ENCODE measurements at regions not wholly inside any gene's neighbourhood (a gene's known extent, or its start where the extent isn't known, plus 50 kb on each side); places are given as distances from the start of the nearest gene placed in this dataset. TPM values are rescaled to one million over a fixed set of nuclear protein-coding genes. Genes with fewer than 3 reads are reported as not detected.

GRCh38 chr7:56188376-56188775, 72.2 kb upstream of the NUPR2 start:
- Histone ChIP-seq H3K4me1 (ENCODE audit: control insufficient read depth in 3 of 3, insufficient read depth in 3 of 3, low read length in 3 of 3) (no peaks in the 10 kb centered on the region), H3K4me3 (ENCODE audit: low read length in 3 of 3) (no peak overlapping the region), H3K9ac (ENCODE audit: low read depth in 1 of 3, low read length in 3 of 3) (no peak overlapping the region), H3K36me3 (ENCODE audit: control insufficient read depth in 3 of 3, insufficient read depth in 3 of 3, low read length in 3 of 3) (no peaks in the 10 kb centered on the region), H3K27me3 (ENCODE audit: control insufficient read depth in 3 of 3, insufficient read depth in 3 of 3, low read length in 3 of 3) (peaks cover 0 to 3% (median 0%) of the 10 kb centered on the region in 3 donors), H3K27ac (ENCODE audit: low read depth, low read length) (no peak overlapping the region), H3K9me3 (ENCODE audit: control insufficient read depth in 3 of 3, low read length in 3 of 3) (no peaks in the 10 kb centered on the region)

DNA sequence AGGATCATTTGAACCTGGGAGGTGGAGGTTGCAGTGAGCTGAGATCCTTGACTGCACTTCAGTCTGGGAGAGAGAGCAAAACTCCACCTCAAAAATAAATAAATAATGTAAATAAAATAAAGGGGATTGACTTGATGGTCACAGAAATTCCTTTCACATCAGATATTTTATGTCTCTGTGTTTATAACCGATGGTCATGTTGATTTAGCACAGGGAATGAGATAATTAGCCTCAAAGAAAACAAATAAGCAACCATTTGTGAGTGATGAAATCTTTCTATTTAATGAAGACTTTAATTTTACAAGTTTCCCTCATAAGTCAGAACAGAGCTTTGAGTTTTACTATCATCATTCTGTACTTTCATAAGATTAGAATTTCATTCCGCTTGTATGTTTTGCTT, 64.8 kb upstream of the NUPR2 start:
- Histone ChIP-seq H3K27ac (ENCODE audit: low read depth, low read length) (no peak overlapping the region), H3K27me3 (ENCODE audit: control insufficient read depth in 3 of 3, insufficient read depth in 3 of 3, low read length in 3 of 3) (peaks cover 0 to 6% (median 5%) of the 10 kb centered on the region in 3 donors), H3K9ac (ENCODE audit: low read depth in 1 of 3, low read length in 3 of 3) (no peak overlapping the region), H3K4me1 (ENCODE audit: control insufficient read depth in 3 of 3, insufficient read depth in 3 of 3, low read length in 3 of 3) (no peaks in the 10 kb centered on the region), H3K9me3 (ENCODE audit: control insufficient read depth in 3 of 3, low read length in 3 of 3) (no peaks in the 10 kb centered on the region), H3K4me3 (ENCODE audit: low read length in 3 of 3) (no peak overlapping the region), H3K36me3 (ENCODE audit: control insufficient read depth in 3 of 3, insufficient read depth in 3 of 3, low read length in 3 of 3) (no peaks in the 10 kb centered on the region)

DNA sequence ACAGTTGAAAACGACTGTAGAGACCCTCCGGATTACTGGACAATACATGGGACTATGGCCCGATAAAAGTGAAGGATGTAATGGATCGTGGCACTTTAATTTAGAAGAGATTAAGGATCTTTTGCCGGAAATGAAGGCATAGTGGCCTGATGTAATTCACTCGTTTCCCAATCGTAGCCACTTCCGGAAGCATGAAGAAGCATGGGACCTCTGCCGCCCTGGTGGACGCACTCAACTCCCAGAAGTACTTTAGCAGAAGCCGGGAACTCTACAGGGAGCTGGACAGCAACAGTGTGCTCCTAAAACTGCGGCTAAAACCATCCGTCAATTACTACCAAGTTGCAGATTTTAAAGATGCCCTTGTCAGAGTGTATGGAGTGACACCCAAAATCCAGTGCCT, 59.6 kb upstream of the NUPR2 start:
- no peak overlapping the region for H3K27ac ChIP-seq (ENCODE audit: low read depth, low read length)
- H3K27me3 ChIP-seq (ENCODE audit: control insufficient read depth in 3 of 3, insufficient read depth in 3 of 3, low read length in 3 of 3): peaks cover 3 to 19% (median 12%) of the 10 kb centered on the region in 3 donors
- H3K4me3 ChIP-seq (ENCODE audit: low read length in 3 of 3): peak overlapping the region; percentile 20 to 72 (median 54)
- no peaks in the 10 kb centered on the region for H3K9me3 ChIP-seq (ENCODE audit: control insufficient read depth in 3 of 3, low read length in 3 of 3)
- peaks cover 0 to 4% (median 0%) of the 10 kb centered on the region in 3 donors for H3K4me1 ChIP-seq (ENCODE audit: control insufficient read depth in 3 of 3, insufficient read depth in 3 of 3, low read length in 3 of 3)
- peak overlapping the region in 2 of 3 donors; percentile 43 to 60 for H3K9ac ChIP-seq (ENCODE audit: low read depth in 1 of 3, low read length in 3 of 3)
- no peaks in the 10 kb centered on the region for H3K36me3 ChIP-seq (ENCODE audit: control insufficient read depth in 3 of 3, insufficient read depth in 3 of 3, low read length in 3 of 3)

DNA sequence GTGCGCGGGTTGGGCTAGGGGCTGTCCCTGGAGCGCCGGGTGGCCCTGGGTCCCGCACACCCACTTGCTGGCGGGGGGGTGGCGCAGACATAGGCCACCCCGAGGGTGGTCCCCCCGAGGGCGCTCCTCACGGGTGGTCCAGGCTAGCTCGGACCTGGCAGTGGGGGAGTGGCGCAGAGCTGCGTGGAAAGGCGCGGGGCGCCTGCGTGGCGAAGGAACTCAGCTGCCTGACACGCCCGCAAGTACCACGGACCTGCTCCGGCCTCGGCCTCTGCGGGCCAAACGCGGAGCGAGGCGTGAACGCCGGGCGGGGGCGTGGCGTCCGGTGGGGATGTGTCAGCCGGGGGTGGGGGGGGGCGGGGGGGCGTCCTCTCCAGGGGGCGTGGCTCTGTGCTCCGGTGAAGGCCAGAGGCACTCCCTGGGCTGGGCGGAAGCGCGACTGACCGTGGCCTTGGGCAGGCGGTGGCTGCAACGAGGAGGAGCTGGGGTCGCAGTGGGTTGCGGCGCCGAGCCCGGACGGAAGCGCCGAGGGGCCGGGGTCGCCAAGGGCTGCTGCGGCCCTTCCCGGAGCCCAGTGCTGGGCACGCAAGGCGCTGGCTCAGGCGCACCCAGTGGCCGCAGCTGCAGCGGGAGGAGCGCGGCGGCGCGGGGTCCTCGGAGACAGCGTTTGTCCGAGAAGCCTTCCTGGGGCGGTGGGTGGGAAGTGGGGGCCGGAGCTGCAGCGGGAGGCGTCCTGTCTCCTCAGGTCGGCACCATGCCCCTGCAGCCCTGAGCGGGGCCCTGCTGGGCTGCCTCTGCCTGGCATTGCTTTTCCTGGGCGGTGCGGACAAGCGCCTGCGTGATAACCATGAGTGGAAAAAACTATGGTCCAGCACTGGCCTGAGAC, 58.9 kb upstream of the NUPR2 start:
- peak overlapping the region; percentile 20 to 72 (median 54) for H3K4me3 ChIP-seq (ENCODE audit: low read length in 3 of 3)
- peaks cover 0 to 4% (median 0%) of the 10 kb centered on the region in 3 donors for H3K4me1 ChIP-seq (ENCODE audit: control insufficient read depth in 3 of 3, insufficient read depth in 3 of 3, low read length in 3 of 3)
- peaks cover 3 to 19% (median 12%) of the 10 kb centered on the region in 3 donors for H3K27me3 ChIP-seq (ENCODE audit: control insufficient read depth in 3 of 3, insufficient read depth in 3 of 3, low read length in 3 of 3)
- H3K36me3 ChIP-seq (ENCODE audit: control insufficient read depth in 3 of 3, insufficient read depth in 3 of 3, low read length in 3 of 3): no peaks in the 10 kb centered on the region
- no peak overlapping the region for H3K27ac ChIP-seq (ENCODE audit: low read depth, low read length)
- peak overlapping the region in 2 of 3 donors; percentile 43 to 60 for H3K9ac ChIP-seq (ENCODE audit: low read depth in 1 of 3, low read length in 3 of 3)
- no peaks in the 10 kb centered on the region for H3K9me3 ChIP-seq (ENCODE audit: control insufficient read depth in 3 of 3, low read length in 3 of 3)

DNA sequence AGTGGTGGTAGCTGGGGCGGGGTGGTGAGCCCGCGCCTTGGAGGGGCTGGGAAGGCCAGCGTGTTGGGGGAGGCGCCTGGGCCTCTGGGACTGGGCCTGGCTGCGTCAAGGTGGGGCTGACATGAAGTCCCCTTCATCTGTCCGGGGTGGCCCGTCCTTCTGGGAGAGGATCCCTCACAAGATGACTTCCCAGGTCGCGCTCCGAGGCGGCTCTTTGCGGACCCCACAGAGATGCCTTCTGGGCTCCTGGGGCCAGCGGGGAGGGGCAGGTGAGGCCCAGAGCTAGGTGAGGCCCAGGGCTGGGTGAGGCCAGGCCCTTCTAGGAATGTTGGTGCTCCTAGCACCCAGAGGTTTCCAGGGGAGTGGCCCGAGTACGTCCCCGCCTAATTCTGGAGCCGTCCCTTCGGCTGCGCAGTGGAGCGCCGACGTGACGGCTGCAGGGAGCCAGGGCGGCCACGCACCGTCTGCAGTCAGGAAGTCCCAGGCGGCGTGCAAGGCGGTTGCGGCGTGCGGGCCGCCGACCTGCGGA, 58.2 kb upstream of the NUPR2 start:
- H3K27ac ChIP-seq (ENCODE audit: low read depth, low read length): no peak overlapping the region
- H3K27me3 ChIP-seq (ENCODE audit: control insufficient read depth in 3 of 3, insufficient read depth in 3 of 3, low read length in 3 of 3): peaks cover 3 to 19% (median 12%) of the 10 kb centered on the region in 3 donors
- no peak overlapping the region for H3K4me3 ChIP-seq (ENCODE audit: low read length in 3 of 3)
- H3K9ac ChIP-seq (ENCODE audit: low read depth in 1 of 3, low read length in 3 of 3): no peak overlapping the region
- no peaks in the 10 kb centered on the region for H3K9me3 ChIP-seq (ENCODE audit: control insufficient read depth in 3 of 3, low read length in 3 of 3)
- H3K36me3 ChIP-seq (ENCODE audit: control insufficient read depth in 3 of 3, insufficient read depth in 3 of 3, low read length in 3 of 3): no peaks in the 10 kb centered on the region
- peaks cover 0 to 4% (median 0%) of the 10 kb centered on the region in 3 donors for H3K4me1 ChIP-seq (ENCODE audit: control insufficient read depth in 3 of 3, insufficient read depth in 3 of 3, low read length in 3 of 3)

Small RNA genes lying in the stretch of these regions (small RNA-seq; reads per million reads assigned to genes)
- gene AC092447.9 (not detected), gene RNU6-1052P (not detected), gene RNU6-1335P (not detected), gene SEPT14P24 (not detected)

Data from skeletal muscle tissue (tissue), 4 donors.